Retinal pigment epithelial cell (primary cell): ENCODE measurements at regions not wholly inside any gene's neighbourhood (a gene's known extent, or its start where the extent isn't known, plus 50 kb on each side); places are given as distances from the start of the nearest gene placed in this dataset.
"Not testable (repeated sequence)": the region's sequence is repeated elsewhere in the genome, so short reads cannot be mapped to it uniquely, and the experiment has no call there.

ENCODE experiments used
- DNase-seq: peaks from one replicate; pipeline ENCODE4 v3.0.0-alpha.2; 2010; ENCODE audit warnings: low read depth
- H3K4me3 ChIP-seq: 2 replicates; pipeline ENCODE4 v1.5.1; 2011; ENCODE audit warnings: mild to moderate bottlenecking, low read length, control low read depth, moderate library complexity
- CTCF ChIP-seq: conservative IDR thresholded peaks from 2 replicates; pipeline ENCODE4 v1.5.1; 2011; ENCODE audit warnings: low read depth, low read length, control low read depth, inconsistent platforms

DNA sequence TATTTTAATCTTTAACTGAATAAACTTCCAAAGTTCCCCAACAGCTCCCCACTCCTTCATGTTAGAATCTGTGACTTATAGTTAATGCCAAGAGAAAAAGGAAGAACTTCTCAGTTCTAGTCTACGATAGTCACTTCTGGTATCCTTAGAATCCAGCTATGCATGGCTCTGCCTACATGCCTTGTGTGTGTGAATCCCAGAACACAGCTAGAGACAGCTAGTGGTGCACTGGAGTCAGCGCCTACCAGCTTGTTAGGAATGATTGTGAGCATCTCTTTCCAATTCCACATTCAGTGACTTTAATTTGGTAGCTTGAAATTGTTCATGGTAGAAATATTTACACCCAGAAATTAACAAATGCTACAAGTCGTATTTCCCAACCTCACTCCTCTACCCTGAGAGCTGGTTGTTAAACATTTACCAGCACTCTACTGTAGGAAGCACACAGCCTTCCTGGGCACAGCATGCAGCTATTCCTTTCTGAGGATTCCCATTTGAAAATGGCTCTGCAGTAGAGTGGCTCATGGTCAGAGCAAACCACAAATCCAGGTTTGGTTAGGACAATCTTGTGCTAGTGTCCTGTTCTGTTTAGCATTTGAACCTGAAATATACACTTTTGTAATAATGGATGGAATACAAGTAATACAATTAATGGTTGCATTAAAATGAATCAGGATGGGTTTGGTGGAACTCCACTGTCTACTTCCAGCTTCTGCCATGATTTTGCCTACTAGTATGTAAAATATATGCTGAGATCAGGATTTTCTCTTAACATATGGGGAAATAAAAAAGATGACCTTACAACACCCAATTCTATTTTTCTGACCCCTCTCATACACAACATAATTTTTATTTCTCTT lies 371.0 kb upstream of the GBE1 start:
- no peak for DNase-seq
- H3K4me3 ChIP-seq = no peak overlapping the region
- TF ChIP-seq CTCF = no peak

- TF ChIP-seq CTCF = no peak
- H3K4me3 ChIP-seq = no peak overlapping the region
These were observed 368.6 kb upstream of the GBE1 start for GRCh38 chr3:82130046-82130445.

DNA sequence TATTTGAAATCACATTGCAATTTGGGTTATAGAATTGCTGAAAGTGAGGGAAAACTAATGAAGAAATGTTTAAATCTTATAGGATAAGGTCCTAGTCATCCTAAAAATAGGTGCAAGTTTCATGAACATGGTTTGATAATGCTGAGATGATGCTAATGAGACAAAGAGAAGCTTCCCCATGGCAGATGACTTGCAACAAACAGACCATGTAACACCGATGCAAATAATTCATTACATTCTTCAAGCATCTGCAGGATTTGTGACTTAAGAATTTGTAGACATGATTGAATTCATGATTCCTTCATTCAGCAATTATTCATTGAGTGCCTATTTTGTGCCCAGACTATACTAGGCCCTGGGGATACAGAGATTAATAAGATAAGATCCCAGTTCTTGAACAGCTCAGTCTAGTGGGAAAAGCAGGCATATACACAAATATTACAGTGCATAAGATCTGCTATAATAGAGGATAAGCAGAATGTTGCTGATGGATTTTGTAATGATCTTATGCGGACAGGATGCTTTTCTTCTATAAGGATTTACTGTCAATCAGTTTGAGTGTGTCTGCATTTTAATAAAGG lies 367.9 kb upstream of the GBE1 start:
- H3K4me3 ChIP-seq = no peak overlapping the region
- no peak for TF ChIP-seq CTCF
- DNase-seq = no peak

More at GRCh38 chr3:82130046-82130445, 368.6 kb upstream of the GBE1 start:
- DNase-seq = no peak

DNA sequence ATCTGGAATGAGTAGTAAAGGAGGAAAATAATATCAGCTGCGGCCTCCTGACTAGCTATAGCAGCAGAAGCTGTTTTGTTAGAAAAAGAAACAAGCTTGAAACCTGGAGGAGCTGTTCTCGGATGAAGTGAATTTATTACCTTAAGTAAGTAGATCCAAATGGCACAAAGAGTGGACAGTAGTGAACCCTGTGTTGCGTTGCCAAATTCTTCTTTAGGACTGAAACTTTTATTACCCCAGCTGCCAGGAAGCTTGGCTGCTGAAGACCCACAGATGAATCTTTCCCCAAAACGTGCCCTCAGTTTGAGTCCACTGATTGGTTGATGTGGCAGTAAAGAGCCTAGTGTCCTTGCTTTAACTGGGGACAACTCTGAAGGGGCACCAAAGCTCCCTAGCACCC lies 366.8 kb upstream of the GBE1 start:
- H3K4me3 ChIP-seq = no peak overlapping the region
- no peak for TF ChIP-seq CTCF
- DNase-seq = no peak

DNA sequence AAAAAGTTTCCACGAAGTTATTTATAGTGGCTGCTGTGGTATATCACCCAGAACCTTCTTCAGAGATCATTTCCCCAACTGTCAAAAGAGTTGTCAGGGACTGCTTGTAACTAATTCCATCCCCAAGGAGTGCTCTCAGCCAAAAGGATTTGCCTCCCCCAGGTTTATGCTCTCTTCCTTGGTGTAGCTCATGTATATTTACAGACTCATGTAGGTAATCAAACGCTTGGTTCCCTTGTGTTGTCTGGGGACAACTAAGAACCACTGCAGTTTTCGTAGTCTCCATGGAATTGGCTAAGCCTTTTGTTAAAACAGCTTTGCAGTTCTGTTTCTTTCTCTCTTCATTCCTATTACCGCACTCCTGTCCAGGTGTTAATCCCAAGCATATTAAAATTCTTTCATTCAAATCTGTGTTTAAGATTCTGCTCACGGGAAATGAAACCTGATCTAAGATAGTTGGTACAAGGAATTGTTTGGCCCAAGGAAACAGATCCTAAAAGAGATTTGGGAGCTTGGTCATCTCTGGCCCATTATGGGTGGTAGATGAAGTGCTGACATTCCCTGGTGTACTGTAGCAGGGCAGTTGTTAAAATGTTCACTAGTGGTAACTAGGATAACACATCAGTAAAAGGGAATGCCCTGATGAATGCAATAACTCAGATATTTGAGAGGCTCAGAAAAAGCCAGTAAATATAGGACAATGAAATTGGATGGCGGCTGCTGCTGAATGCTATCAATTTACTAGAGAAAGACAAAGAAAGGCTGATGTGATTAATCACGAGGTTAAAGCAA lies 361.3 kb upstream of the GBE1 start:
- no peak for DNase-seq
- no peak for TF ChIP-seq CTCF
- no peak overlapping the region for H3K4me3 ChIP-seq

DNA sequence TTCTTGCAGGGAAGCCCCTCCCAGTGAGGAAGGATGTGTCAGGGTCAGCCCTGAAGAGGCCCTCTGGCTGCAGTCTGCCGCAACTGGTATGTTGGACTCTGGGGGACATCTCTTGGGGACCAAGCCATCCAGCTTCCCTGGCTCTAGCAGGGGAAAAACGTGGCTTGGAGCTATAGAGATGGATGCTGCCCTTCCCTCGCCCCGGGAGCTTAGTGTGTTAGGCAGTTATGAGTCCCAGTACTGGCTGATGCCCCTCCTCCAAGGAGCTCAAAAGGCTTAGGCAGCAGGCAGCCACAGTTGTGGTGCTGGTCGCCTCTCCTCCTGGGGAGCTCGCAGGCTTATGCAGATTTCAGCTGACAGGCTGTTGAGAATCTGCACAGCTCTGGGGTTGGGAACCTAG lies 353.1 kb upstream of the GBE1 start:
- no peak for DNase-seq
- TF ChIP-seq CTCF = no peak
- H3K4me3 ChIP-seq = no peak overlapping the region

DNA sequence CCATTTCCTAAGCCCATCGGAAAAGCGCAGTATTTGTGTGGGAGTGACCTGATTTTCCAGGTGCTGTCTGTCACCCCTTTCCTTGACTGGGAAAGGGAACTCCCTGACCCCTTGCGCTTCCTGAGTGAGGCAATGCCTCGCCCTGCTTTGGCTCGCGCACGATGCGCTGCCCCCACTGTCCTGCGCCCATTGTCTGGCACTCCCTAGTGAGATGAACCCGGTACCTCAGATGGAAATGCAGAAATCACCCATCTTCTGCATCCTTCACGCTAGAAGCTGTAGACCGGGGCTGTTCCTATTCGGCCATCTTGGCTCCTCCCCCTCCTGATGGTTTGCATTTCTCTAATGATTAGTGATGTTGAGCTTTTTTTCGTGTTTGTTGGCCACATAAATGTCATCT lies 349.3 kb upstream of the GBE1 start:
- H3K4me3 ChIP-seq, DNase-seq: not testable (repeated sequence)
